SK-N-SH treated with all-trans-retinoic acid at 6 μM for 48 hours (cell line): ENCODE measurements at regions not wholly inside any gene's neighbourhood (a gene's known extent, or its start where the extent isn't known, plus 50 kb on each side); places are given as distances from the start of the nearest gene placed in this dataset.

ENCODE experiments used
- GLIS3 ChIP-seq: fragments of 250-450 bp; sonication (Bioruptor Pico); IDR thresholded peaks from 2 replicates; pipeline ENCODE4 v1.5.0; 2020; ENCODE audit warnings: mild to moderate bottlenecking, moderate library complexity
- RARB ChIP-seq: fragments of 250-450 bp; sonication (Bioruptor Pico); IDR thresholded peaks from 2 replicates; pipeline ENCODE4 v1.8.0; 2021; ENCODE audit warnings: mild to moderate bottlenecking, moderate library complexity
- TCF4 ChIP-seq: fragments of 250-450 bp; sonication (Bioruptor Pico); IDR thresholded peaks from 2 replicates; pipeline ENCODE4 v1.8.0; 2021; ENCODE audit warnings: mild to moderate bottlenecking, moderate library complexity, borderline replicate concordance
- ZFP3 ChIP-seq: fragments of 250-450 bp; sonication (Bioruptor Pico); IDR thresholded peaks from 2 replicates; pipeline ENCODE4 v1.5.0; 2020; ENCODE audit warnings: mild to moderate bottlenecking, moderate library complexity
- ZFP30 ChIP-seq: fragments of 450-650 bp; formaldehyde crosslinking; IDR thresholded peaks from 2 replicates; pipeline ENCODE4 v1.5.0; 2022; ENCODE audit warnings: mild to moderate bottlenecking, moderate library complexity
- ZNF565 ChIP-seq: fragments of 450-650 bp; formaldehyde crosslinking; conservative IDR thresholded peaks from 2 replicates; pipeline ENCODE4 v1.5.0; 2020; ENCODE audit warnings: low read depth, mild to moderate bottlenecking, moderate library complexity
- TF ChIP-seq, protein P1 (sequence below): fragments of 250-450 bp; sonication (Bioruptor Pico); IDR thresholded peaks from 2 replicates; pipeline ENCODE4 v1.8.0; 2020; ENCODE audit warnings: mild to moderate bottlenecking, moderate library complexity, borderline replicate concordance
- TF ChIP-seq, protein P2 (sequence below): fragments of 250-450 bp; sonication (Bioruptor Pico); IDR thresholded peaks from 2 replicates; pipeline ENCODE4 v1.5.1; 2020; ENCODE audit warnings: low read depth, mild to moderate bottlenecking, moderate library complexity
- TF ChIP-seq, protein P3 (sequence below): fragments of 250-450 bp; sonication (Bioruptor Pico); IDR thresholded peaks from 2 replicates; pipeline ENCODE4 v1.5.1; 2021; ENCODE audit warnings: mild to moderate bottlenecking, moderate library complexity
- TF ChIP-seq, protein P4 (sequence below): fragments of 250-450 bp; sonication (Bioruptor Pico); IDR thresholded peaks from 2 replicates; pipeline ENCODE4 v1.8.0; 2021; ENCODE audit warnings: low read depth, mild to moderate bottlenecking, moderate library complexity, borderline replicate concordance
- TF ChIP-seq, protein P5 (sequence below): fragments of 250-450 bp; sonication (Bioruptor Pico); IDR thresholded peaks from 2 replicates; pipeline ENCODE4 v1.5.0; 2020; ENCODE audit warnings: mild to moderate bottlenecking, moderate library complexity

DNA sequence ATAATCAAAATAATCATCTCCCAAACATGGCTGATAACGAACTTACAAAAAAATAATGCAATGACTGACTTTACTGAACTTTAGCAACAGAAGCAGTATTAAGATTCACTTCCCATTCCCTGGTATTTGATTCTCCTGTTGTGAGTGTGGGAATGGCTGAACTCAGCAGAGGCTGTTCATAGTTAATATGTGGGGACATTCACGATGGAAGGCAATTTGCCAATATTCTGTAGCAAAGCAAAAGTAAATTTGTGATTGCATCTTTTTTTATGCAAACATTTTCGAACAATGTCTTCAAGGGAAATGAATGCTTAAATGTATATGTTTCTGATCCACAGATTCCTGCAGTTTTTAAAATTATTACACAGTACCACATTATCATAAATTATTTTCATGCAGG is 431.7 kb upstream of the KLF6 start:
- TF ChIP-seq, protein P1, sequence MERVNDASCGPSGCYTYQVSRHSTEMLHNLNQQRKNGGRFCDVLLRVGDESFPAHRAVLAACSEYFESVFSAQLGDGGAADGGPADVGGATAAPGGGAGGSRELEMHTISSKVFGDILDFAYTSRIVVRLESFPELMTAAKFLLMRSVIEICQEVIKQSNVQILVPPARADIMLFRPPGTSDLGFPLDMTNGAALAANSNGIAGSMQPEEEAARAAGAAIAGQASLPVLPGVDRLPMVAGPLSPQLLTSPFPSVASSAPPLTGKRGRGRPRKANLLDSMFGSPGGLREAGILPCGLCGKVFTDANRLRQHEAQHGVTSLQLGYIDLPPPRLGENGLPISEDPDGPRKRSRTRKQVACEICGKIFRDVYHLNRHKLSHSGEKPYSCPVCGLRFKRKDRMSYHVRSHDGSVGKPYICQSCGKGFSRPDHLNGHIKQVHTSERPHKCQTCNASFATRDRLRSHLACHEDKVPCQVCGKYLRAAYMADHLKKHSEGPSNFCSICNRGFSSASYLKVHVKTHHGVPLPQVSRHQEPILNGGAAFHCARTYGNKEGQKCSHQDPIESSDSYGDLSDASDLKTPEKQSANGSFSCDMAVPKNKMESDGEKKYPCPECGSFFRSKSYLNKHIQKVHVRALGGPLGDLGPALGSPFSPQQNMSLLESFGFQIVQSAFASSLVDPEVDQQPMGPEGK (CRISPR knock-in tag) = no peak
- no peak for TF ChIP-seq RARB (CRISPR knock-in tag)
- TF ChIP-seq, protein P2, sequence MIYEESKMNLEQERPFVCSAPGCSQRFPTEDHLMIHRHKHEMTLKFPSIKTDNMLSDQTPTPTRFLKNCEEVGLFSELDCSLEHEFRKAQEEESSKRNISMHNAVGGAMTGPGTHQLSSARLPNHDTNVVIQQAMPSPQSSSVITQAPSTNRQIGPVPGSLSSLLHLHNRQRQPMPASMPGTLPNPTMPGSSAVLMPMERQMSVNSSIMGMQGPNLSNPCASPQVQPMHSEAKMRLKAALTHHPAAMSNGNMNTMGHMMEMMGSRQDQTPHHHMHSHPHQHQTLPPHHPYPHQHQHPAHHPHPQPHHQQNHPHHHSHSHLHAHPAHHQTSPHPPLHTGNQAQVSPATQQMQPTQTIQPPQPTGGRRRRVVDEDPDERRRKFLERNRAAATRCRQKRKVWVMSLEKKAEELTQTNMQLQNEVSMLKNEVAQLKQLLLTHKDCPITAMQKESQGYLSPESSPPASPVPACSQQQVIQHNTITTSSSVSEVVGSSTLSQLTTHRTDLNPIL (CRISPR knock-in tag) = no peak
- TF ChIP-seq TCF4 = no peak
- no peak for TF ChIP-seq ZFP30 (CRISPR knock-in tag)
- no peak for TF ChIP-seq GLIS3
- TF ChIP-seq, protein P3, sequence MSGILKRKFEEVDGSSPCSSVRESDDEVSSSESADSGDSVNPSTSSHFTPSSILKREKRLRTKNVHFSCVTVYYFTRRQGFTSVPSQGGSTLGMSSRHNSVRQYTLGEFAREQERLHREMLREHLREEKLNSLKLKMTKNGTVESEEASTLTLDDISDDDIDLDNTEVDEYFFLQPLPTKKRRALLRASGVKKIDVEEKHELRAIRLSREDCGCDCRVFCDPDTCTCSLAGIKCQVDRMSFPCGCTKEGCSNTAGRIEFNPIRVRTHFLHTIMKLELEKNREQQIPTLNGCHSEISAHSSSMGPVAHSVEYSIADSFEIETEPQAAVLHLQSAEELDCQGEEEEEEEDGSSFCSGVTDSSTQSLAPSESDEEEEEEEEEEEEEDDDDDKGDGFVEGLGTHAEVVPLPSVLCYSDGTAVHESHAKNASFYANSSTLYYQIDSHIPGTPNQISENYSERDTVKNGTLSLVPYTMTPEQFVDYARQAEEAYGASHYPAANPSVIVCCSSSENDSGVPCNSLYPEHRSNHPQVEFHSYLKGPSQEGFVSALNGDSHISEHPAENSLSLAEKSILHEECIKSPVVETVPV (CRISPR knock-in tag) = no peak
- TF ChIP-seq, protein P4, sequence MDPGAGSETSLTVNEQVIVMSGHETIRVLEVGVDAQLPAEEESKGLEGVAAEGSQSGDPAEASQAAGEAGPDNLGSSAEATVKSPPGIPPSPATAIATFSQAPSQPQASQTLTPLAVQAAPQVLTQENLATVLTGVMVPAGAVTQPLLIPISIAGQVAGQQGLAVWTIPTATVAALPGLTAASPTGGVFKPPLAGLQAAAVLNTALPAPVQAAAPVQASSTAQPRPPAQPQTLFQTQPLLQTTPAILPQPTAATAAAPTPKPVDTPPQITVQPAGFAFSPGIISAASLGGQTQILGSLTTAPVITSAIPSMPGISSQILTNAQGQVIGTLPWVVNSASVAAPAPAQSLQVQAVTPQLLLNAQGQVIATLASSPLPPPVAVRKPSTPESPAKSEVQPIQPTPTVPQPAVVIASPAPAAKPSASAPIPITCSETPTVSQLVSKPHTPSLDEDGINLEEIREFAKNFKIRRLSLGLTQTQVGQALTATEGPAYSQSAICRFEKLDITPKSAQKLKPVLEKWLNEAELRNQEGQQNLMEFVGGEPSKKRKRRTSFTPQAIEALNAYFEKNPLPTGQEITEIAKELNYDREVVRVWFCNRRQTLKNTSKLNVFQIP (CRISPR knock-in tag) = no peak
- no peak for TF ChIP-seq ZNF565 (CRISPR knock-in tag)
- TF ChIP-seq, protein P5, sequence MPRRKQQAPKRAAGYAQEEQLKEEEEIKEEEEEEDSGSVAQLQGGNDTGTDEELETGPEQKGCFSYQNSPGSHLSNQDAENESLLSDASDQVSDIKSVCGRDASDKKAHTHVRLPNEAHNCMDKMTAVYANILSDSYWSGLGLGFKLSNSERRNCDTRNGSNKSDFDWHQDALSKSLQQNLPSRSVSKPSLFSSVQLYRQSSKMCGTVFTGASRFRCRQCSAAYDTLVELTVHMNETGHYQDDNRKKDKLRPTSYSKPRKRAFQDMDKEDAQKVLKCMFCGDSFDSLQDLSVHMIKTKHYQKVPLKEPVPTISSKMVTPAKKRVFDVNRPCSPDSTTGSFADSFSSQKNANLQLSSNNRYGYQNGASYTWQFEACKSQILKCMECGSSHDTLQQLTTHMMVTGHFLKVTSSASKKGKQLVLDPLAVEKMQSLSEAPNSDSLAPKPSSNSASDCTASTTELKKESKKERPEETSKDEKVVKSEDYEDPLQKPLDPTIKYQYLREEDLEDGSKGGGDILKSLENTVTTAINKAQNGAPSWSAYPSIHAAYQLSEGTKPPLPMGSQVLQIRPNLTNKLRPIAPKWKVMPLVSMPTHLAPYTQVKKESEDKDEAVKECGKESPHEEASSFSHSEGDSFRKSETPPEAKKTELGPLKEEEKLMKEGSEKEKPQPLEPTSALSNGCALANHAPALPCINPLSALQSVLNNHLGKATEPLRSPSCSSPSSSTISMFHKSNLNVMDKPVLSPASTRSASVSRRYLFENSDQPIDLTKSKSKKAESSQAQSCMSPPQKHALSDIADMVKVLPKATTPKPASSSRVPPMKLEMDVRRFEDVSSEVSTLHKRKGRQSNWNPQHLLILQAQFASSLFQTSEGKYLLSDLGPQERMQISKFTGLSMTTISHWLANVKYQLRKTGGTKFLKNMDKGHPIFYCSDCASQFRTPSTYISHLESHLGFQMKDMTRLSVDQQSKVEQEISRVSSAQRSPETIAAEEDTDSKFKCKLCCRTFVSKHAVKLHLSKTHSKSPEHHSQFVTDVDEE = no peak
- no peak for TF ChIP-seq ZFP3
